ENCODE measurements at regions not wholly inside any gene's neighbourhood (a gene's known extent, or its start where the extent isn't known, plus 50 kb on each side); places are given as distances from the start of the nearest gene placed in this dataset.

- no peak overlapping the region for H2AFZ ChIP-seq (ENCODE audit: low read length)
- TF ChIP-seq KDM5B (CRISPR knock-in tag; IDR thresholded peaks at IDR 0.05; ENCODE audit: borderline replicate concordance) (no peak), JUN (CRISPR knock-in tag; IDR thresholded peaks at IDR 0.05) (no peak), MAFF (IDR thresholded peaks at IDR 0.05; ENCODE audit: low read depth, low read length) (no peak), FLYWCH1 (CRISPR knock-in tag; IDR thresholded peaks at IDR 0.05) (no peak), NR2C2 (CRISPR knock-in tag; IDR thresholded peaks at IDR 0.05; ENCODE audit: borderline replicate concordance) (no peak), ZNF496 (CRISPR knock-in tag; IDR thresholded peaks at IDR 0.05; ENCODE audit: insufficient replicate concordance) (no peak), GRHL1 (CRISPR knock-in tag; conservative IDR thresholded peaks at IDR 0.05) (no peak), AKAP8 (CRISPR knock-in tag; IDR thresholded peaks at IDR 0.05) (no peak), ZNF713 (CRISPR knock-in tag; IDR thresholded peaks at IDR 0.05) (no peak), SOX6 (IDR thresholded peaks at IDR 0.05) (no peak), SOX6 (CRISPR knock-in tag; IDR thresholded peaks at IDR 0.05) (no peak), CREB1 (IDR thresholded peaks at IDR 0.05) (no peak), CREB1 (CRISPR knock-in tag; IDR thresholded peaks at IDR 0.05) (no peak)
- TF ChIP-seq, protein P1, sequence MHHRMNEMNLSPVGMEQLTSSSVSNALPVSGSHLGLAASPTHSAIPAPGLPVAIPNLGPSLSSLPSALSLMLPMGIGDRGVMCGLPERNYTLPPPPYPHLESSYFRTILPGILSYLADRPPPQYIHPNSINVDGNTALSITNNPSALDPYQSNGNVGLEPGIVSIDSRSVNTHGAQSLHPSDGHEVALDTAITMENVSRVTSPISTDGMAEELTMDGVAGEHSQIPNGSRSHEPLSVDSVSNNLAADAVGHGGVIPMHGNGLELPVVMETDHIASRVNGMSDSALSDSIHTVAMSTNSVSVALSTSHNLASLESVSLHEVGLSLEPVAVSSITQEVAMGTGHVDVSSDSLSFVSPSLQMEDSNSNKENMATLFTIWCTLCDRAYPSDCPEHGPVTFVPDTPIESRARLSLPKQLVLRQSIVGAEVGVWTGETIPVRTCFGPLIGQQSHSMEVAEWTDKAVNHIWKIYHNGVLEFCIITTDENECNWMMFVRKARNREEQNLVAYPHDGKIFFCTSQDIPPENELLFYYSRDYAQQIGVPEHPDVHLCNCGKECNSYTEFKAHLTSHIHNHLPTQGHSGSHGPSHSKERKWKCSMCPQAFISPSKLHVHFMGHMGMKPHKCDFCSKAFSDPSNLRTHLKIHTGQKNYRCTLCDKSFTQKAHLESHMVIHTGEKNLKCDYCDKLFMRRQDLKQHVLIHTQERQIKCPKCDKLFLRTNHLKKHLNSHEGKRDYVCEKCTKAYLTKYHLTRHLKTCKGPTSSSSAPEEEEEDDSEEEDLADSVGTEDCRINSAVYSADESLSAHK (CRISPR knock-in tag; IDR thresholded peaks at IDR 0.05; ENCODE audit: borderline replicate concordance) = no peak
- TF ChIP-seq, protein P2, sequence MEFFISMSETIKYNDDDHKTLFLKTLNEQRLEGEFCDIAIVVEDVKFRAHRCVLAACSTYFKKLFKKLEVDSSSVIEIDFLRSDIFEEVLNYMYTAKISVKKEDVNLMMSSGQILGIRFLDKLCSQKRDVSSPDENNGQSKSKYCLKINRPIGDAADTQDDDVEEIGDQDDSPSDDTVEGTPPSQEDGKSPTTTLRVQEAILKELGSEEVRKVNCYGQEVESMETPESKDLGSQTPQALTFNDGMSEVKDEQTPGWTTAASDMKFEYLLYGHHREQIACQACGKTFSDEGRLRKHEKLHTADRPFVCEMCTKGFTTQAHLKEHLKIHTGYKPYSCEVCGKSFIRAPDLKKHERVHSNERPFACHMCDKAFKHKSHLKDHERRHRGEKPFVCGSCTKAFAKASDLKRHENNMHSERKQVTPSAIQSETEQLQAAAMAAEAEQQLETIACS (CRISPR knock-in tag; IDR thresholded peaks at IDR 0.05) = no peak
- TF ChIP-seq, protein P3, sequence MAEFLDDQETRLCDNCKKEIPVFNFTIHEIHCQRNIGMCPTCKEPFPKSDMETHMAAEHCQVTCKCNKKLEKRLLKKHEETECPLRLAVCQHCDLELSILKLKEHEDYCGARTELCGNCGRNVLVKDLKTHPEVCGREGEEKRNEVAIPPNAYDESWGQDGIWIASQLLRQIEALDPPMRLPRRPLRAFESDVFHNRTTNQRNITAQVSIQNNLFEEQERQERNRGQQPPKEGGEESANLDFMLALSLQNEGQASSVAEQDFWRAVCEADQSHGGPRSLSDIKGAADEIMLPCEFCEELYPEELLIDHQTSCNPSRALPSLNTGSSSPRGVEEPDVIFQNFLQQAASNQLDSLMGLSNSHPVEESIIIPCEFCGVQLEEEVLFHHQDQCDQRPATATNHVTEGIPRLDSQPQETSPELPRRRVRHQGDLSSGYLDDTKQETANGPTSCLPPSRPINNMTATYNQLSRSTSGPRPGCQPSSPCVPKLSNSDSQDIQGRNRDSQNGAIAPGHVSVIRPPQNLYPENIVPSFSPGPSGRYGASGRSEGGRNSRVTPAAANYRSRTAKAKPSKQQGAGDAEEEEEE (CRISPR knock-in tag; IDR thresholded peaks at IDR 0.05; ENCODE audit: borderline replicate concordance) = no peak
- ATAC-seq (no peak), DNase-seq (ENCODE audit: low spot score) (no peak), FAIRE-seq (no peak)
- no peak overlapping the region for H3K4me2 ChIP-seq (ENCODE audit: low read depth, low read length)
- intact Hi-C loops (cut with micrococcal nuclease; ENCODE audit: unreplicated experiment) (no loop called here), in situ Hi-C loops (cut with HindIII; ENCODE audit: extremely low pct_ligation_motif_present, low pct_unique_long_range_greater_than_20kb) (no loop called here)
- H3K9ac ChIP-seq (ENCODE audit: insufficient read depth, low read depth, low read length) = no peak overlapping the region
- H3K4me3 ChIP-seq (replicated peaks in 1 of 3; ENCODE audit: insufficient read depth in 1 of 3, low read depth in 2 of 3, low read length in 3 of 3) = no peak overlapping the region
- no peak overlapping the region for H3K27ac ChIP-seq (ENCODE audit: extremely low read length, insufficient read depth, low read length)
- H3K9me3 ChIP-seq (ENCODE audit: low read length) = no peaks in the 10 kb centered on the region
- BruUV-seq (replicated peaks) = no TSS peak
- H3K27me3 ChIP-seq (ENCODE audit: control insufficient read depth in 1 of 2, insufficient read depth in 2 of 2, low read length in 2 of 2) = no peaks in the 10 kb centered on the region
- H4K20me1 ChIP-seq (ENCODE audit: insufficient read depth, low read length) = no peaks in the 10 kb centered on the region
- H3K79me2 ChIP-seq (ENCODE audit: insufficient read depth, low read length) = no peaks in the 10 kb centered on the region
- H3K36me3 ChIP-seq (replicated peaks in 1 of 2; ENCODE audit: control insufficient read depth in 1 of 2, insufficient read depth in 2 of 2, low read length in 2 of 2) = no peaks in the 10 kb centered on the region
- CTCF ChIA-PET (ENCODE audit: low intra/inter-chr PET ratio, low total read pairs) = no interaction called here
- no peaks in the 10 kb centered on the region for H3K4me1 ChIP-seq (ENCODE audit: insufficient read depth, low read length)
- POLR2A ChIA-PET = no interaction called here
- WGBS (ENCODE audit: low lambda C conversion rate) = 7% methylated on average over 6 of the region's 6 CpGs
Measured at GRCh38 chr13:75052616-75053015, 429.4 kb downstream of the TBC1D4 start.
